Vagina (tissue), 2 donors: ENCODE measurements at regions not wholly inside any gene's neighbourhood (a gene's known extent, or its start where the extent isn't known, plus 50 kb on each side); places are given as distances from the start of the nearest gene placed in this dataset.

Source experiments
- DNase-seq, 2 donors: peaks; one replicate each; pipeline ENCODE4 v3.0.0-alpha.2; 2017; ENCODE audit errors: extremely low spot score in 2 of 2
- H3K27ac ChIP-seq: fragments of 200-600 bp; sonication (generic); one replicate; pipeline ENCODE4 v1.5.1; 2019
- H3K27me3 ChIP-seq: fragments of 200-600 bp; sonication (generic); one replicate; pipeline ENCODE4 v1.5.1; 2019
- H3K36me3 ChIP-seq, 2 donors: fragments of 200-600 bp; sonication (generic); one replicate each; pipeline ENCODE4 v1.5.1; 2017 to 2019
- H3K4me1 ChIP-seq: fragments of 200-600 bp; sonication (generic); one replicate; pipeline ENCODE4 v1.5.1; 2019
- H3K4me3 ChIP-seq, 2 donors: fragments of 200-600 bp; sonication (generic); 1 replicate in 1 of 2; 2 replicates in 1 of 2; pipeline ENCODE4 v1.5.1; 2016 to 2019
- H3K9me3 ChIP-seq: fragments of 200-600 bp; sonication (generic); one replicate; pipeline ENCODE4 v1.5.1; 2019
- POLR2A ChIP-seq, 2 donors: fragments of 450-650 bp; IDR thresholded peaks; one replicate each; pipeline ENCODE4 v1.6.1; 2017; ENCODE audit warnings: antibody characterized with exemption in 2 of 2, mild to moderate bottlenecking in 2 of 2, moderate library complexity in 2 of 2
- POLR2AphosphoS5 ChIP-seq, 2 donors: sonication (generic); formaldehyde crosslinking; IDR thresholded peaks; one replicate each; pipeline ENCODE4 v1.9.0; 2017; ENCODE audit warnings: antibody characterized with exemption in 2 of 2, mild to moderate bottlenecking in 2 of 2, low read depth in 1 of 2; ENCODE audit not compliant: insufficient read depth in 1 of 2
- intact Hi-C: fragments of 100-400 bp; cut with DNase I; formaldehyde crosslinking; loops from one replicate; pipeline ENCODE4 v1.15.1; 2023
- TF ChIP-seq, protein P1 (sequence below), 3 experiments: fragments of 450-650 bp in 2 of 3; fragments of 200-600 bp in 1 of 3; sonication (generic) in 1 of 3; IDR thresholded peaks; one replicate each; pipeline ENCODE4 v1.5.1; 2017 to 2019; ENCODE audit warnings: antibody characterized with exemption in 3 of 3, mild to moderate bottlenecking in 2 of 3, moderate library complexity in 2 of 3

- TF ChIP-seq, protein P1, sequence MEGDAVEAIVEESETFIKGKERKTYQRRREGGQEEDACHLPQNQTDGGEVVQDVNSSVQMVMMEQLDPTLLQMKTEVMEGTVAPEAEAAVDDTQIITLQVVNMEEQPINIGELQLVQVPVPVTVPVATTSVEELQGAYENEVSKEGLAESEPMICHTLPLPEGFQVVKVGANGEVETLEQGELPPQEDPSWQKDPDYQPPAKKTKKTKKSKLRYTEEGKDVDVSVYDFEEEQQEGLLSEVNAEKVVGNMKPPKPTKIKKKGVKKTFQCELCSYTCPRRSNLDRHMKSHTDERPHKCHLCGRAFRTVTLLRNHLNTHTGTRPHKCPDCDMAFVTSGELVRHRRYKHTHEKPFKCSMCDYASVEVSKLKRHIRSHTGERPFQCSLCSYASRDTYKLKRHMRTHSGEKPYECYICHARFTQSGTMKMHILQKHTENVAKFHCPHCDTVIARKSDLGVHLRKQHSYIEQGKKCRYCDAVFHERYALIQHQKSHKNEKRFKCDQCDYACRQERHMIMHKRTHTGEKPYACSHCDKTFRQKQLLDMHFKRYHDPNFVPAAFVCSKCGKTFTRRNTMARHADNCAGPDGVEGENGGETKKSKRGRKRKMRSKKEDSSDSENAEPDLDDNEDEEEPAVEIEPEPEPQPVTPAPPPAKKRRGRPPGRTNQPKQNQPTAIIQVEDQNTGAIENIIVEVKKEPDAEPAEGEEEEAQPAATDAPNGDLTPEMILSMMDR (IDR thresholded peaks at IDR 0.05): no peak
- no peak for TF ChIP-seq POLR2A (IDR thresholded peaks at IDR 0.05)
- no peak for TF ChIP-seq POLR2AphosphoS5 (IDR thresholded peaks at IDR 0.05; ENCODE audit: insufficient read depth in 1 of 2, low read depth in 1 of 2)
- no peak overlapping the region for H3K27ac ChIP-seq
- H3K9me3 ChIP-seq: no peaks in the 10 kb centered on the region
- intact Hi-C loops: no loop called here
- no peaks in the 10 kb centered on the region for H3K4me1 ChIP-seq
- no peak overlapping the region for H3K4me3 ChIP-seq
- H3K27me3 ChIP-seq: no peaks in the 10 kb centered on the region
- H3K36me3 ChIP-seq: no peaks in the 10 kb centered on the region
- no peak for DNase-seq
These were observed 195.1 kb upstream of the ATP6AP2 start for GRCh38 chrX:40385682-40386081.

- H3K4me1 ChIP-seq: no peaks in the 10 kb centered on the region
- DNase-seq: no peak
- H3K27ac ChIP-seq: no peak overlapping the region
- no peaks in the 10 kb centered on the region for H3K27me3 ChIP-seq
- no peaks in the 10 kb centered on the region for H3K9me3 ChIP-seq
- TF ChIP-seq POLR2A (IDR thresholded peaks at IDR 0.05): no peak
- TF ChIP-seq POLR2AphosphoS5 (IDR thresholded peaks at IDR 0.05; ENCODE audit: insufficient read depth in 1 of 2, low read depth in 1 of 2): no peak
- TF ChIP-seq, protein P1 (IDR thresholded peaks at IDR 0.05): no peak
- intact Hi-C loops: no loop called here
- no peaks in the 10 kb centered on the region for H3K36me3 ChIP-seq
- H3K4me3 ChIP-seq: no peak overlapping the region
These were observed 195.5 kb upstream of the ATP6AP2 start for GRCh38 chrX:40385256-40385655.

- Histone ChIP-seq H3K9me3 (no peaks in the 10 kb centered on the region), H3K27me3 (no peaks in the 10 kb centered on the region), H3K4me1 (no peaks in the 10 kb centered on the region), H3K4me3 (no peak overlapping the region), H3K27ac (no peak overlapping the region), H3K36me3 (no peaks in the 10 kb centered on the region)
- no peak for DNase-seq
- intact Hi-C loops: no loop called here
- no peak for TF ChIP-seq POLR2A (IDR thresholded peaks at IDR 0.05)
- TF ChIP-seq POLR2AphosphoS5 (IDR thresholded peaks at IDR 0.05; ENCODE audit: insufficient read depth in 1 of 2, low read depth in 1 of 2): no peak
- TF ChIP-seq, protein P1 (IDR thresholded peaks at IDR 0.05): no peak
These were observed 196.8 kb upstream of the ATP6AP2 start for GRCh38 chrX:40383969-40384368.

DNA sequence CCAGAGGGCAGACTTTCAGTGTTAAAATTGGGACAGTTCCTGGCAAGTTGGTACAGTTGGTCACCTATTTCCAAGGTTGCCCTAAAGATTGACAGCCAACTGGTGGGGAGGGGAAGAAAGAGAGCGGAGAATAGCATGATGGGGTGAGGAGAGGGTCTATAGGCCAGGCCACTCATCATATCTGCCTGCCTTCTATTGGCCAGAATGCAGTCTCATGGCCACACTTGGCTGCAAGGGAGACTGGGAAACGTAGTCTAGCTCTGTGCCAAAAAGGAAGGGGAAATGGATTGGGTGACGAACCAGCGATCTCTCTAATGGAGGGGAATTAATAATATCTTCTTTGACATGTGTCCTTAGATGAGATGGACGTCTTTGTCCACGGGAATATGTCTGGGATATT is 197.4 kb upstream of the ATP6AP2 start:
- no peaks in the 10 kb centered on the region for H3K9me3 ChIP-seq
- intact Hi-C loops: no loop called here
- no peak overlapping the region for H3K27ac ChIP-seq
- TF ChIP-seq POLR2AphosphoS5 (IDR thresholded peaks at IDR 0.05; ENCODE audit: insufficient read depth in 1 of 2, low read depth in 1 of 2): no peak
- TF ChIP-seq, protein P1 (IDR thresholded peaks at IDR 0.05): no peak
- TF ChIP-seq POLR2A (IDR thresholded peaks at IDR 0.05): no peak
- no peak overlapping the region for H3K4me3 ChIP-seq
- no peaks in the 10 kb centered on the region for H3K36me3 ChIP-seq
- DNase-seq: no peak
- H3K4me1 ChIP-seq: no peaks in the 10 kb centered on the region
- H3K27me3 ChIP-seq: no peaks in the 10 kb centered on the region

- no peaks in the 10 kb centered on the region for H3K36me3 ChIP-seq
- intact Hi-C loops: no loop called here
- no peaks in the 10 kb centered on the region for H3K4me1 ChIP-seq
- H3K4me3 ChIP-seq: no peak overlapping the region
- H3K27me3 ChIP-seq: no peaks in the 10 kb centered on the region
- H3K9me3 ChIP-seq: no peaks in the 10 kb centered on the region
- no peak for DNase-seq
- no peak for TF ChIP-seq POLR2AphosphoS5 (IDR thresholded peaks at IDR 0.05; ENCODE audit: insufficient read depth in 1 of 2, low read depth in 1 of 2)
- TF ChIP-seq POLR2A (IDR thresholded peaks at IDR 0.05): no peak
- TF ChIP-seq, protein P1 (IDR thresholded peaks at IDR 0.05): no peak
- no peak overlapping the region for H3K27ac ChIP-seq
These were observed 199.9 kb upstream of the ATP6AP2 start for GRCh38 chrX:40380655-40381488.
